Gastrocnemius medialis (tissue), 4 donors: ENCODE measurements at regions not wholly inside any gene's neighbourhood (a gene's known extent, or its start where the extent isn't known, plus 50 kb on each side); places are given as distances from the start of the nearest gene placed in this dataset.

Experiments used
- ATAC-seq, 2 donors: fragments of 150-250 bp; one replicate each; pipeline ENCODE4 v1.9.1; 2016
- DNase-seq, 2 donors: peaks; one replicate each; pipeline ENCODE4 v3.0.0-alpha.2; 2019
- H3K27ac ChIP-seq, 4 donors: fragments of 200-600 bp; sonication (generic); 1 replicate in 1 of 4; 2 replicates in 3 of 4; pipeline ENCODE4 v1.5.1; 2016 to 2018; ENCODE audit warnings: mild to moderate bottlenecking in 2 of 4, moderate library complexity in 1 of 4
- H3K27me3 ChIP-seq, 3 donors: fragments of 200-600 bp; sonication (generic) in 2 of 3; 1 replicate in 1 of 3; 2 replicates in 2 of 3; pipeline versions ENCODE4 v1.5.1 to v1.6.0; 2016 to 2019; ENCODE audit warnings: mild to moderate bottlenecking in 1 of 3, moderate library complexity in 1 of 3
- H3K36me3 ChIP-seq, 2 donors: fragments of 200-600 bp; sonication (generic) in 1 of 2; one replicate each; pipeline ENCODE4 v1.5.1; 2017 to 2018
- H3K4me1 ChIP-seq, 2 donors: fragments of 200-600 bp; sonication (generic) in 1 of 2; one replicate each; pipeline ENCODE4 v1.5.1; 2016 to 2017; ENCODE audit warnings: mild to moderate bottlenecking in 2 of 2
- H3K4me3 ChIP-seq, 4 donors: fragments of 200-600 bp; sonication (generic) in 3 of 4; 1 replicate in 1 of 4; 2 replicates in 3 of 4; pipeline ENCODE4 v1.5.1; 2016 to 2019; ENCODE audit warnings: mild to moderate bottlenecking in 2 of 4
- H3K9me3 ChIP-seq, 3 donors: fragments of 200-600 bp; sonication (generic) in 2 of 3; 1 replicate in 1 of 3; 2 replicates in 2 of 3; pipeline ENCODE4 v1.5.1; 2016 to 2019
- CTCF ChIP-seq, 5 experiments: fragments of 450-650 bp in 3 of 5; fragments of 200-600 bp in 2 of 5; sonication (generic) in 2 of 5; IDR thresholded peaks in 4 of 5; conservative IDR thresholded peaks in 1 of 5; 1 replicate in 4 of 5; 2 replicates in 1 of 5; pipeline ENCODE4 v1.5.1; 2016 to 2019; ENCODE audit warnings: antibody characterized with exemption in 5 of 5, mild to moderate bottlenecking in 3 of 5, moderate library complexity in 3 of 5
- POLR2A ChIP-seq, 2 donors: fragments of 450-650 bp; IDR thresholded peaks; one replicate each; pipeline ENCODE4 v1.6.1; 2017; ENCODE audit warnings: antibody characterized with exemption in 2 of 2, mild to moderate bottlenecking in 2 of 2, moderate library complexity in 2 of 2
- in situ Hi-C, 4 donors: fragments of 200-750 bp; cut with MboI; loops; one replicate each; pipeline versions ENCODE4 v1.15.0 to v1.8.0; 2017; ENCODE audit warnings: low sequenced_read_pairs in 4 of 4
- intact Hi-C: fragments of 100-400 bp; cut with DNase I; formaldehyde crosslinking; loops from one replicate; pipeline ENCODE4 v1.15.1; 2023; ENCODE audit warnings: low total_unique reads

DNA sequence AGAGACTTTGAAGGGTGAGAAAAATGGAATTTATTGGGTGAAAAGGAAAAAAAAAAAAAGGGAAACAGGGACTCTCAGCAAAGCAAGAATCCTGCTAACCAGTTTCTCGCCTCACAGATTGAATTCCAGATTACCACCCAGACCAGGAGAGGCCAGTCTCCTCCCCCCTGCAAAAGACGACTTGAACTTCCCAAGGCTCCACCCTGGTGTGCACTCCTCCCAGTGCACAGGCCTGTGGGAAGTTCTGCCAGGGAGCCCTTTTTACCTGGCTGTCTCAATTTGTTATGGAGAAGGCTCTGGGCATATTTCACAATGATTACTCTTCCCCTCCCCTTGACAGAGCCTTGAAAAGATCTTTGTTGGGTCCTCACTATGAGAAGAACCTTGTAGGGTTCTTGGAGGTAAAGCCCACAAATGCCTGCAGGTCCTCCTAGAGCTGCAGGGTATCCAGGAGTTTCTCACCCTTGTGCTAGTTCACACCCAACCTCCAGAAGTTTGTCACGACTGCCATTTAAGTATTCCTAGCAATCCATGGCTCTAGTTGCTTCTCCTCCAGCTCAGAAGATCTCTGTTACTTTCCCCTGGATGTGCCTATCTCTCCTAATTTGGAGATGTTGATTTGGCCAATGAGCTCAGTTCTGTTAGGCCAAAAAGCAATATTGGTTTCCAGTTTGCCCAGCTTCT is 229.8 kb upstream of the TMTC4 start:
- intact Hi-C loops (no loop called here), in situ Hi-C loops (no loop called here)
- H3K4me3 ChIP-seq: no peak overlapping the region
- H3K27me3 ChIP-seq: no peaks in the 10 kb centered on the region
- no peak for DNase-seq
- no peaks in the 10 kb centered on the region for H3K9me3 ChIP-seq
- TF ChIP-seq POLR2A (IDR thresholded peaks at IDR 0.05): no peak
- no peak for TF ChIP-seq CTCF (IDR thresholded peaks at IDR 0.05 in 4 of 5, conservative IDR thresholded peaks at IDR 0.05 in 1 of 5)
- H3K4me1 ChIP-seq: no peaks in the 10 kb centered on the region
- no peak for ATAC-seq
- no peaks in the 10 kb centered on the region for H3K36me3 ChIP-seq
- no peak overlapping the region for H3K27ac ChIP-seq

DNA sequence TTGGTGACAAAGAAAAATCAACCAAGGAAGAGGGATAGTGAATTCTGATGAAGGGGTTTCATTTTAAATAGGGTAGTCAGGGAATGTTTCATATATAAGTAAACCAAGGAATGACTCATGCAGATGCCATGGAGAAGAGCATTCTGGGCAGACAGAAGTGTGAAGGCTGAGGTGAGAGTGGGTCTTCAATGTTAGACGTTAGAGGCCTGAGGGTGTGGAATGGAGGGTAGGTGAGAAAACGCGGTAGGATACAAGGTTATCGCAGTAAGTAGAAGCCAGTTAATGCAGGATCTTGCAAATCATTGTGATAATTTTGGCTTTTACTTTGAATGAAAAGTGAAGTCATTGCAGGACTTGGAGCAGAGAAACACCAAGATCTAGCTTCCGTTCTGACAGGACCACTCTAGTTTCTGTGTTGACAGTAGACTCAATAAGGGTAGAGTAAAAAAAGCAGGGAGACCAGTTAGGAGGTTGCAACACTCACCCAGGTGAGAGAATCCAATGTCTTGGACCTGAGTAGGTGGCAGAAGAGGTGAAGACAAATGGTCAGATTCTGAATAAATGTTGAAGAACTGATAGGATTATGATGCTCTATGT is 225.2 kb upstream of the TMTC4 start:
- in situ Hi-C loops (no loop called here), intact Hi-C loops (no loop called here)
- TF ChIP-seq POLR2A (IDR thresholded peaks at IDR 0.05) (no peak), CTCF (IDR thresholded peaks at IDR 0.05 in 4 of 5, conservative IDR thresholded peaks at IDR 0.05 in 1 of 5) (no peak)
- no peaks in the 10 kb centered on the region for H3K36me3 ChIP-seq
- DNase-seq (no peak), ATAC-seq (no peak)
- no peaks in the 10 kb centered on the region for H3K27me3 ChIP-seq
- H3K4me3 ChIP-seq: no peak overlapping the region
- no peak overlapping the region for H3K27ac ChIP-seq
- no peaks in the 10 kb centered on the region for H3K4me1 ChIP-seq
- no peaks in the 10 kb centered on the region for H3K9me3 ChIP-seq

DNA sequence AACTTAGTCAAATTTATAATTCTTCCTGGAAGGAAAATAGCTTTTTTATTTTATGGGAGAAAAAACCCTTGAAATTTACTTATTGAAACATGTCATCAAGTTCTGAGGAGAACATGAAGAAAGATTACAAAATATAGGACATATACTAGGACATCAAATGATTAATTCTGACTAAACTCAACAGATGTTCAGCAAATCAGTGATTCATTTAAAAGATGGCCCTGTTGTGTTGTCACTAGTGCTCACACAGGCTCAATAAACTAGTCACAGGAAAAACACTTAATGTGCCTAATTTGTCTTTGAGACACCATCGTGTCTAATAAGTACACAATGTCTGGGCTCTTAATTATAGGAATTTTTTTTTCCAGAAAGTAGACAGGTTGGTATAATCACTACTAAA is 223.8 kb upstream of the TMTC4 start:
- TF ChIP-seq CTCF (IDR thresholded peaks at IDR 0.05 in 4 of 5, conservative IDR thresholded peaks at IDR 0.05 in 1 of 5) (no peak), POLR2A (IDR thresholded peaks at IDR 0.05) (no peak)
- DNase-seq (no peak), ATAC-seq (no peak)
- Histone ChIP-seq H3K4me1 (no peaks in the 10 kb centered on the region), H3K27me3 (no peaks in the 10 kb centered on the region), H3K27ac (no peak overlapping the region), H3K36me3 (no peaks in the 10 kb centered on the region), H3K4me3 (no peak overlapping the region), H3K9me3 (no peaks in the 10 kb centered on the region)
- in situ Hi-C loops (no loop called here), intact Hi-C loops (no loop called here)

DNA sequence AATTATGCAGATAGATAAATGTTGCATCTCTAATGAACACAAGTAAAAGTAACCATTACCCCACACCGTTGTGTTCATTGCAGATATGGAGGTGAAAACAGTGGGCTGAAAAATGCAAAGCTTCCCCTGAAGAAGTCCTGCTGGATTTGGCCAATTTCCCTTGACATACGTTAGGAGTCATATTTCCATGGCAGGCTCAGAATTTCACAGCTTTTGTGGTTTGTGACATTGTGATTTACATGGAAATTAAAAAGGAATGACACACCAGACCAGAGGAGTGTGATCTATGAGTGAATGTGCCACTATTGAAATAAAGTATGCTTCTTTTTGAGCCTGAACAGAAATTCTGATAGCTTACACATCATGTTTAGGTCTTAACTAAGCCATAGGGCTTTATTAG is 221.1 kb upstream of the TMTC4 start:
- DNase-seq (no peak), ATAC-seq (no peak)
- H3K27ac ChIP-seq: no peak overlapping the region
- in situ Hi-C loops (no loop called here), intact Hi-C loops (no loop called here)
- H3K4me1 ChIP-seq: no peaks in the 10 kb centered on the region
- no peaks in the 10 kb centered on the region for H3K27me3 ChIP-seq
- no peaks in the 10 kb centered on the region for H3K9me3 ChIP-seq
- TF ChIP-seq POLR2A (IDR thresholded peaks at IDR 0.05): no peak
- TF ChIP-seq CTCF (IDR thresholded peaks at IDR 0.05 in 4 of 5, conservative IDR thresholded peaks at IDR 0.05 in 1 of 5): no peak
- no peak overlapping the region for H3K4me3 ChIP-seq
- H3K36me3 ChIP-seq: no peaks in the 10 kb centered on the region

- H3K27me3 ChIP-seq: no peaks in the 10 kb centered on the region
- no peak overlapping the region for H3K27ac ChIP-seq
- TF ChIP-seq POLR2A (IDR thresholded peaks at IDR 0.05) (no peak), CTCF (IDR thresholded peaks at IDR 0.05 in 4 of 5, conservative IDR thresholded peaks at IDR 0.05 in 1 of 5) (no peak)
- H3K4me1 ChIP-seq: no peaks in the 10 kb centered on the region
- no peaks in the 10 kb centered on the region for H3K36me3 ChIP-seq
- in situ Hi-C loops: no loop called here
- DNase-seq (no peak), ATAC-seq (no peak)
- intact Hi-C loops: no loop called here
- H3K9me3 ChIP-seq: no peaks in the 10 kb centered on the region
- no peak overlapping the region for H3K4me3 ChIP-seq
Observed at GRCh38 chr13:100892981-100893380, 218.4 kb upstream of the TMTC4 start.
